ENCODE measurements at regions not wholly inside any gene's neighbourhood (a gene's known extent, or its start where the extent isn't known, plus 50 kb on each side); places are given as distances from the start of the nearest gene placed in this dataset.

DNA sequence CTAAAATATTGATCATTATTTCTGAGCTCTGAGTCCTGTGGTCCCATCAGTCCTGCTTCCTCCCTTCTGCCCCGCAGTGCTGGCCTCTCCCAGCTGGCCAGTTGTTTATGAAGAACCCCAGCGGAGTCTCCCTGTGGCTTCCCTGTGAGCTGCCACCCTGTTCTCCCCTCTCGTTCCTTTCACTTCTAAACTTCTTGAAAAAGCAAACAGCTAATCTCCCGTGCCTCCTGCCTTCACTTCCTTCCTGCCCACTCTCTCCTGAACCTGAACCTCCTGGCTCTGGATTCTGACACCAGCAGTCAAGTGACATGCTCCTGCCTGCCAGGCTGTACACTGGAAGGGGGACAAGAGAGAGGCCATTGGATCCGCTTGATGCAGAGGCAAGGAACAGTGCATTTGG is 63.7 kb upstream of the ZPBP start:
- TF ChIP-seq CTCF (IDR thresholded peaks at IDR 0.05) (no peak), SIN3A (IDR thresholded peaks at IDR 0.05; ENCODE audit: borderline replicate concordance, insufficient read depth, low read depth, low read length) (no peak)
